HepG2 (cell line): ENCODE measurements at regions not wholly inside any gene's neighbourhood (a gene's known extent, or its start where the extent isn't known, plus 50 kb on each side); places are given as distances from the start of the nearest gene placed in this dataset.

ENCODE experiments used
- BATF2 ChIP-seq: sonication (generic); formaldehyde crosslinking; IDR thresholded peaks from 2 replicates; pipeline ENCODE4 v1.8.0; 2022; ENCODE audit warnings: mild to moderate bottlenecking, missing genetic modification reagents, moderate library complexity
- MLX ChIP-seq: IDR thresholded peaks from 2 replicates; pipeline ENCODE4 v1.6.1; 2016
- PRDM10 ChIP-seq: sonication (generic); formaldehyde crosslinking; IDR thresholded peaks from 2 replicates; pipeline ENCODE4 v1.4.0; 2020; ENCODE audit warnings: low read depth, missing genetic modification reagents
- REST ChIP-seq, 2 experiments: IDR thresholded peaks; 2 replicates each; pipeline ENCODE4 v1.6.1; 2011 to 2012; ENCODE audit warnings: low read length in 2 of 2, borderline replicate concordance in 1 of 2, low read depth in 1 of 2, mild to moderate bottlenecking in 1 of 2, moderate library complexity in 1 of 2
- RNF219 ChIP-seq: sonication (generic); formaldehyde crosslinking; IDR thresholded peaks from 2 replicates; pipeline ENCODE4 v1.5.0; 2020; ENCODE audit warnings: mild to moderate bottlenecking, missing genetic modification reagents
- ZNF20 ChIP-seq: sonication (generic); formaldehyde crosslinking; IDR thresholded peaks from 2 replicates; pipeline ENCODE4 v1.4.0; 2020; ENCODE audit warnings: mild to moderate bottlenecking, moderate library complexity, missing genetic modification reagents

- TF ChIP-seq ZNF20 (CRISPR knock-in tag) = no peak
- no peak for TF ChIP-seq RNF219 (CRISPR knock-in tag)
- no peak for TF ChIP-seq PRDM10 (CRISPR knock-in tag)
- no peak for TF ChIP-seq MLX
- no peak for TF ChIP-seq REST (IDR thresholded peaks at IDR 0.05; ENCODE audit: borderline replicate concordance in 1 of 2, low read depth in 1 of 2, low read length in 2 of 2)
- no peak for TF ChIP-seq BATF2
Observed at GRCh38 chr12:69046920-69047319, 113.9 kb upstream of the CPM start.
